AG10803 (cell line): ENCODE measurements at regions not wholly inside any gene's neighbourhood (a gene's known extent, or its start where the extent isn't known, plus 50 kb on each side); places are given as distances from the start of the nearest gene placed in this dataset.

Experiments
- DNase-seq: peaks from one replicate; pipeline ENCODE4 v3.0.0; 2010; ENCODE audit warnings: low read depth
- H3K4me3 ChIP-seq: 2 replicates; pipeline ENCODE4 v1.5.1; 2011; ENCODE audit warnings: mild to moderate bottlenecking, low read length, control low read depth
- TF ChIP-seq, protein P1 (sequence below): conservative IDR thresholded peaks from 2 replicates; pipeline ENCODE4 v1.5.1; 2011; ENCODE audit warnings: mild to moderate bottlenecking, low read length, control low read depth, inconsistent platforms

DNA sequence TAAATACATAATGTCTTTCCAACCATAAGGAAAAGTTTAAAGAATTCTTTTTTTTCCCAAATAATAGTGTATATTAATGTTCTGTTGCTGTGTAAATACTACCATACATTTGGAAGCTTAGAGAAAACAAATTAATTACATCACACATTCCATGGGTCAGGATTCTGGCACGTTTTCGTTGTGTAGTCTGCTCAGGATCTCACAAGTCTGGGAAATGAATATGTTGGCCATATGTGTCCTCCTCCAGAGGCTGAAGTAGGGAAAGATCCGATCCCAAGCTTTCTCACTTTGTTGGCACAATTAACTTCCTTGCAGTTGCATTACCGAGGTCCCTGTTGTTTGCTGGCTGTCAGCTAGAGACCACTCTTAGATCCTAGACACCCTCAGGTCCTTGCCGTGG lies 83.9 kb downstream of the RPRM start:
- TF ChIP-seq, protein P1, sequence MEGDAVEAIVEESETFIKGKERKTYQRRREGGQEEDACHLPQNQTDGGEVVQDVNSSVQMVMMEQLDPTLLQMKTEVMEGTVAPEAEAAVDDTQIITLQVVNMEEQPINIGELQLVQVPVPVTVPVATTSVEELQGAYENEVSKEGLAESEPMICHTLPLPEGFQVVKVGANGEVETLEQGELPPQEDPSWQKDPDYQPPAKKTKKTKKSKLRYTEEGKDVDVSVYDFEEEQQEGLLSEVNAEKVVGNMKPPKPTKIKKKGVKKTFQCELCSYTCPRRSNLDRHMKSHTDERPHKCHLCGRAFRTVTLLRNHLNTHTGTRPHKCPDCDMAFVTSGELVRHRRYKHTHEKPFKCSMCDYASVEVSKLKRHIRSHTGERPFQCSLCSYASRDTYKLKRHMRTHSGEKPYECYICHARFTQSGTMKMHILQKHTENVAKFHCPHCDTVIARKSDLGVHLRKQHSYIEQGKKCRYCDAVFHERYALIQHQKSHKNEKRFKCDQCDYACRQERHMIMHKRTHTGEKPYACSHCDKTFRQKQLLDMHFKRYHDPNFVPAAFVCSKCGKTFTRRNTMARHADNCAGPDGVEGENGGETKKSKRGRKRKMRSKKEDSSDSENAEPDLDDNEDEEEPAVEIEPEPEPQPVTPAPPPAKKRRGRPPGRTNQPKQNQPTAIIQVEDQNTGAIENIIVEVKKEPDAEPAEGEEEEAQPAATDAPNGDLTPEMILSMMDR: no peak
- no peak overlapping the region for H3K4me3 ChIP-seq
- DNase-seq: no peak

DNA sequence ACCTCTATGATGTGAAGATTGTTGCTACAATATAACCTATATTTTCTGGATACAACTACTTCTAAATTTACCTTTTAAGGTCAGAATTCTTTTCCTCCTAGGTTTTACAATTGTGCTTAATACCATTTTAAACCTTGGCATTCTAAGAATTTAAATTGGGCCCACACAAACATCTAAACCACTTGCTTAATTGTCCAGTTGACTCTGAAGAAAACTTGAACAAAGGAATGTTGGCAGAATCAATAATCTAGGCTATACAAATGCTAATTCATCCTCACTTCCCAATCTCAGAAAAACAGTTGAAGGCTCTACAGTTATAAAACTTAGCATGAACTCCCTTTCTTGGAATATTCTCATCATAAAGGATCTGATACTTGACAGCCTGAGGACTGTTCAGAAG lies 84.3 kb downstream of the RPRM start:
- no peak for DNase-seq
- no peak overlapping the region for H3K4me3 ChIP-seq
- TF ChIP-seq, protein P1: no peak

DNA sequence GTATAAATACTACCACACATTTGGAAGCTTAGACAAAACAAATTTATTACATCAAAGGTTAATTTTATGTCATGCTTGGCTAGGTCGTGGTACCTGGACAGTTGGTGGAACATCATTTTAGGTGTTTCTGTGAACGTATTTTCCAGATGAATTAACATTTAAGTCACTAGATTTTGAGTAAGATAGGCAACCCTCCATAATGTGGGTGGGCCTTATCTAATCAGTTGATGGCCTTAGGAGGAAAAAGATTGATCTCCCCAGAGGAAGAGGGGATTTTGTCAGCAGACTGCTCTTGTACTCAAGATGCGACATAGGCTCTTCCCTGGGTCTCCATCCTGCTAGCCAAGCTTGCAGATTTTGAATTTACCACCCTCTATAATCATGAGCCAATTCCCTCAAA lies 85.0 kb downstream of the RPRM start:
- DNase-seq: no peak
- no peak overlapping the region for H3K4me3 ChIP-seq
- TF ChIP-seq, protein P1: no peak

DNA sequence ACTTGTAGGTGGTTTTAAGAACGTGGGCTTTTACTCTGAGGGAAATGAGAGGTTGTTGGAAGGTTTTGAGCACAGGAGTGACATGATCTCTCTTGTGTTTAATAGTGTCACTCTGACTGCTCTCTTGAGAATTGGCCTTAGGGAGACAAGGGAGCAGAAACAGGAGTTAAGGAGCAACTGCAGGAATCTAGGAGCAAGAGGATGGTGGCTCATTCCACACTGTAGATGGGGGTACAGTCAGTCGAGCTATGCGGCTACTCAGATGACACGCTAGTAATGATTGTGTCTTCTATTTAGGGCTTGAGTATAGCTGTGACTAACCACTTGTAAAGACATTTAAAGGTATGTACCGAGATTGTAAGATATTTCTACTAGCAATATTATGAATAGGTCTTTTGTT lies 87.4 kb downstream of the RPRM start:
- TF ChIP-seq, protein P1: no peak
- no peak overlapping the region for H3K4me3 ChIP-seq
- no peak for DNase-seq

DNA sequence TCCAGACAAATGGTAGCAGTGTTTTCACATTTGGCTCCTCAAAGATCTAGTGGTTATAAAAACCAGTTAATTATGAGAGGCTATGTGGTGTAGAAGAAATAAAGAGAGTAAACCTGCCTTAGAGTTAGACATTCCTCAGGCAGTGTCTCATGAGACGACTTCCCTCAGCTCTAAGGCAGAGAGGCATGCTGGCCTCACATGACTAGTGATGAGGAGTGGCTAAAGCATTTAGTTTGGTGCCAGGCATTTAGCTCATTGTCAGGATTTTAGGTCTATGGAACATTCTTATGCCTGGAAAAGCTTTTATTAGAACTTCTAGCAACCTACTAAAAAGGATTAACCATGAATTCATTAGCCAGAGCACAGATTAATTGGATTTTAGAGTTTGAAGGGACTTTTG lies 90.3 kb downstream of the RPRM start:
- H3K4me3 ChIP-seq: no peak overlapping the region
- DNase-seq: peak; percentile 1
- TF ChIP-seq, protein P1: no peak

DNA sequence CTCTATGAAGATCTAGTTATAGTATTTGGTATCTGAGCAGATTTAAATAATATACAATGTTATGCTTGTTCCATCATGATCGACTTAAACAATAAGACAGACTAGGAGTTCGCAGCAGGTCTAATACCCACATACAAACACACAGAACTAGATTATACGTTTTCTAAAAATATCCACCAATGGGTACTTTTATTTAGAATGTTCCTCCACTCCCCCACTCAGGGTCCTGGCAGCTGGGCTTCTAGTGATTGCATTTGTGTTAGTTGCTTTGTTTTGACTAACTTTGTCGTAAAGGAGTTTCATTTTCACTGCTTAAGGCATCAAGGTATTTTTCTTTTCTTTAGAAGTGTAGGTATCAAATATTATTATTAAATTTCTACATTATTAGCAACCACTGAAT lies 91.4 kb downstream of the RPRM start:
- no peak for DNase-seq
- H3K4me3 ChIP-seq: no peak overlapping the region
- TF ChIP-seq, protein P1: no peak

DNA sequence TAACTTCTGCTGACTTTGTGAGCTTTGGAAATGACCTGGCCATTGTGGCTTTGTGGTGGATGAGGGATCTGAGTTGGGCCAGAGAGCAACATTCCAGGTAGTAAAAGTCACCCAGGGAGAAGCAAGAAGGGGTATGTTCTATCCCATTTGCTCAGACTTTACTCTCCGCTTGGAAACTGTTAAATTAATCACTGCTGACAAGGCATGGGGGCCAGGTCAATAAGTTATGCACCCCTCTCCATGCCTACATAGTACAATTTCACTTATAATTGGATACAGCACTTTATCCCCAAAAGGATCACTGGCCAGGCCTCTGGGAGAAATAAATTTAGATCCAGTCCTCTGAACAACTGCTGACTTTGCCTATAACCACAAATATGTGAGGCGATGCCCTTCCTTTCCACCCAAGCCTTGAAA lies 92.1 kb downstream of the RPRM start:
- DNase-seq: peak; percentile 11
- TF ChIP-seq, protein P1: no peak
- H3K4me3 ChIP-seq: no peak overlapping the region
